Endodermal cell (in vitro differentiated cells): ENCODE measurements at regions not wholly inside any gene's neighbourhood (a gene's known extent, or its start where the extent isn't known, plus 50 kb on each side); places are given as distances from the start of the nearest gene placed in this dataset.

Experiments
- DNase-seq: peaks from one replicate; pipeline ENCODE4 v3.0.0-alpha.2; 2017
- H3K27ac ChIP-seq: 2 replicates; pipeline ENCODE4 v1.5.1; 2013; ENCODE audit warnings: mild to moderate bottlenecking, low read depth, low read length, moderate library complexity
- H3K27me3 ChIP-seq: 2 replicates; pipeline ENCODE4 v1.6.1; 2013; ENCODE audit warnings: mild to moderate bottlenecking, low read length, moderate library complexity; ENCODE audit not compliant: insufficient read depth, control insufficient read depth, poor library complexity, severe bottlenecking
- H3K36me3 ChIP-seq: 2 replicates; pipeline ENCODE4 v1.7.0; 2013; ENCODE audit warnings: mild to moderate bottlenecking, low read length, moderate library complexity; ENCODE audit not compliant: control insufficient read depth, insufficient read depth
- H3K4me1 ChIP-seq: one replicate; pipeline ENCODE4 v1.7.0; 2013; ENCODE audit warnings: low read length; ENCODE audit not compliant: control insufficient read depth, insufficient read depth
- H3K4me3 ChIP-seq: 2 replicates; pipeline ENCODE4 v1.5.1; 2013; ENCODE audit warnings: mild to moderate bottlenecking, low read length, moderate library complexity
- H3K9ac ChIP-seq: 2 replicates; pipeline ENCODE4 v1.6.1; 2013; ENCODE audit warnings: mild to moderate bottlenecking, low read length, moderate library complexity; ENCODE audit not compliant: poor library complexity, severe bottlenecking; ENCODE audit errors: extremely low read depth
- H3K9me3 ChIP-seq: 2 replicates; pipeline ENCODE4 v1.6.1; 2013; ENCODE audit warnings: mild to moderate bottlenecking, low read length, moderate library complexity; ENCODE audit not compliant: control insufficient read depth
- H3K27ac Mint-ChIP-seq: 2 replicates; pipeline ENCODE4 v1.8.0; 2020; ENCODE audit warnings: mixed read lengths
- H3K27me3 Mint-ChIP-seq: 2 replicates; pipeline ENCODE4 v1.8.0; 2021; ENCODE audit warnings: mild to moderate bottlenecking, mixed read lengths; ENCODE audit not compliant: insufficient read depth
- H3K36me3 Mint-ChIP-seq: 2 replicates; pipeline ENCODE4 v1.8.0; 2020; ENCODE audit warnings: low read depth, mixed read lengths
- H3K4me1 Mint-ChIP-seq: 2 replicates; pipeline ENCODE4 v1.8.0; 2020; ENCODE audit warnings: mixed read lengths
- H3K4me3 Mint-ChIP-seq: 2 replicates; pipeline ENCODE4 v1.8.0; 2020; ENCODE audit warnings: mild to moderate bottlenecking, moderate library complexity, mixed read lengths
- H3K9me3 Mint-ChIP-seq: 2 replicates; pipeline ENCODE4 v1.8.0; 2020; ENCODE audit warnings: mild to moderate bottlenecking, mixed read lengths
- CTCF ChIP-seq: fragments of 200-600 bp; sonication (generic); conservative IDR thresholded peaks from 2 replicates; pipeline ENCODE4 v1.5.0; 2021; ENCODE audit warnings: antibody characterized with exemption, mild to moderate bottlenecking
- WGBS, 2 experiments: methylation state at CpG; one replicate each; pipeline versions ENCODE4 v1.1.5 to v1.1.7; 2013; ENCODE audit warnings: missing lambda C conversion rate in 2 of 2, mixed read lengths in 1 of 2; ENCODE audit not compliant: insufficient coverage in 1 of 2, insufficient read length in 1 of 2; 5-methylcytosine and 5-hydroxymethylcytosine counted together

DNA sequence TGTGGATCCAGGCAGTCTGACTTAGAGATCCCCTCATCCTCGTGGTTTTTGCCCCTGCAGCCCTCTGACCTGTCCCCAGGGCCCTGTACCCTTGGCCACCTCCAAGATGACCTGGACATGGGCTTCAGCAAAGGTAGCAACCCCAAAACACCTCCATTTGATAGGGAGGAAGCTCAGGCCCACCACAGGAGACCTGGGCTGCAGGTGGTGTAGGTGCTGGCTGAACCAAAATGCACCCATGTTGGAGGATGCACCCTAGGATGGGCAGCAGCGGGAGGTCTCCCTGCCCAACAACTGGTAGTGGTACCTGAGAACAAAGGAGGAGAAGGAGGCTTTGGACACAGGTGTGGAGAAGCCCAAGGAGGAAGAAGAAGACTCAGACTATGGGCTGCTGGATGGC lies 188.7 kb downstream of the ZNF716 start:
- Mint-ChIP-seq H3K27ac (no peak overlapping the region), H3K36me3 (no peaks in the 10 kb centered on the region), H3K4me3 (no peak overlapping the region), H3K4me1 (no peaks in the 10 kb centered on the region), H3K27me3 (no peaks in the 10 kb centered on the region), H3K9me3 (peaks cover 58% of the 10 kb centered on the region)
- Histone ChIP-seq H3K27me3 (no peaks in the 10 kb centered on the region), H3K9me3 (no peaks in the 10 kb centered on the region), H3K36me3 (no peaks in the 10 kb centered on the region), H3K9ac (no peak overlapping the region), H3K27ac (no peak overlapping the region), H3K4me1 (no peaks in the 10 kb centered on the region), H3K4me3 (no peak overlapping the region)
- TF ChIP-seq CTCF: no peak
- no peak for DNase-seq
- WGBS, 2 experiments: 0 to 25% methylated on average over 1 to 2 of the region's 2 CpGs

- no peaks in the 10 kb centered on the region for H3K9me3 ChIP-seq
- TF ChIP-seq CTCF: no peak
- no peaks in the 10 kb centered on the region for H3K27me3 ChIP-seq
- Mint-ChIP-seq H3K27ac (no peak overlapping the region), H3K4me1 (no peaks in the 10 kb centered on the region), H3K9me3 (peaks cover 82% of the 10 kb centered on the region), H3K36me3 (no peaks in the 10 kb centered on the region), H3K4me3 (no peak overlapping the region), H3K27me3 (no peaks in the 10 kb centered on the region)
- H3K4me1 ChIP-seq: no peaks in the 10 kb centered on the region
- DNase-seq: no peak
- no peak overlapping the region for H3K9ac ChIP-seq
- no peak overlapping the region for H3K27ac ChIP-seq
- H3K36me3 ChIP-seq: no peaks in the 10 kb centered on the region
- H3K4me3 ChIP-seq: no peak overlapping the region
- 57% methylated on average over 3 of the region's 5 CpGs; no CpG with 5 or more reads in 1 of the 2 experiments for WGBS, 2 experiments
These were observed 191.6 kb downstream of the ZNF716 start for GRCh38 chr7:57641521-57642067.

DNA sequence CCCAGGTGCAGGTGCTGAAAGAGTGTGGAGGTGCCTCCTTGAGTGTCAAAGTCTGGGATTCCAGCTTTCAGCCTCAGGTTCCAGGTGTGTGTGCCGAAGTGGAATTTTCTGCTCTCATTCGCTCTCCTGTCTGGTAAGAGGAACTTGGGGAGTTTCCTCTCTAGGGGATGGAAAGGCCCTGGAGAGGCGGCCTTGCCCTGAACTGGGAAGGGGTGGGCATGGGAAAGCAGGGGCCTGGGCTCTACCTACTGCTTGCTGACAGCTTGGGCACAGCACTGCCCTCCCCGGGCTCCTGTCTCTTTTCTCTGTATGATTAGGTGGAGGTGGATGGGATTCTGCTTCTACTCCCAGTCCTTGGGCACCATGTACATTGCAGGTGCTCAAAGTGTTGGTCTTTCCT lies 192.8 kb downstream of the ZNF716 start:
- Histone ChIP-seq H3K36me3 (no peaks in the 10 kb centered on the region), H3K27ac (no peak overlapping the region), H3K4me3 (no peak overlapping the region), H3K4me1 (no peaks in the 10 kb centered on the region), H3K9me3 (peaks cover 1% of the 10 kb centered on the region), H3K27me3 (no peaks in the 10 kb centered on the region), H3K9ac (no peak overlapping the region)
- Mint-ChIP-seq H3K27me3 (no peaks in the 10 kb centered on the region), H3K27ac (no peak overlapping the region), H3K9me3 (peaks cover 93% of the 10 kb centered on the region), H3K36me3 (no peaks in the 10 kb centered on the region), H3K4me1 (no peaks in the 10 kb centered on the region), H3K4me3 (no peak overlapping the region)
- WGBS, 2 experiments: 77% methylated on average over 4 of the region's 4 CpGs; no CpG with 5 or more reads in 1 of the 2 experiments
- TF ChIP-seq CTCF: no peak
- no peak for DNase-seq
